ENCODE measurements at regions not wholly inside any gene's neighbourhood (a gene's known extent, or its start where the extent isn't known, plus 50 kb on each side); places are given as distances from the start of the nearest gene placed in this dataset.
A peak's percentile ranks its signal among the peaks of the same experiment; 100 is the strongest.

DNA sequence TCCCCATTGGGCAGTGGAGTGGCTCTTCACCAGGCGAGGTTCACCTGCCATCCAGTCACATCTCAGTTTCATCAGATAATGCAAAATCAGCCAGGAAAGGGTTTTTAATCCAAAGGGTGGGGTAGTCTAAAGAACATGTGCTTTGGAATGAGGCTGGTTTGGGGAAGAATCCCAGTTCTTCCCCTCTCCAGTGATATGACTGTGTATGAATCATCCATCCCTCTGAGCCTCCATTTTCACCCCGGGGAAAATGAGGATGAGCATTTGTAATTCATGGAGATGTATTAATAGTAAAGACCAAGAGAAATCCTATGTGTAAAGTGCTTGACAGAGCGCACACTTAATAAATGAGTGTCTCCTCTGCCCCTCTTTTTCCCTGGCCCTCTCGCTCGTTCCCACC lies 215.1 kb upstream of the FGGY start:
- no peak overlapping the region for H3K4me3 ChIP-seq (replicated peaks in 1 of 2; ENCODE audit: low read depth in 2 of 2, low read length in 2 of 2)
- TF ChIP-seq, protein P1, sequence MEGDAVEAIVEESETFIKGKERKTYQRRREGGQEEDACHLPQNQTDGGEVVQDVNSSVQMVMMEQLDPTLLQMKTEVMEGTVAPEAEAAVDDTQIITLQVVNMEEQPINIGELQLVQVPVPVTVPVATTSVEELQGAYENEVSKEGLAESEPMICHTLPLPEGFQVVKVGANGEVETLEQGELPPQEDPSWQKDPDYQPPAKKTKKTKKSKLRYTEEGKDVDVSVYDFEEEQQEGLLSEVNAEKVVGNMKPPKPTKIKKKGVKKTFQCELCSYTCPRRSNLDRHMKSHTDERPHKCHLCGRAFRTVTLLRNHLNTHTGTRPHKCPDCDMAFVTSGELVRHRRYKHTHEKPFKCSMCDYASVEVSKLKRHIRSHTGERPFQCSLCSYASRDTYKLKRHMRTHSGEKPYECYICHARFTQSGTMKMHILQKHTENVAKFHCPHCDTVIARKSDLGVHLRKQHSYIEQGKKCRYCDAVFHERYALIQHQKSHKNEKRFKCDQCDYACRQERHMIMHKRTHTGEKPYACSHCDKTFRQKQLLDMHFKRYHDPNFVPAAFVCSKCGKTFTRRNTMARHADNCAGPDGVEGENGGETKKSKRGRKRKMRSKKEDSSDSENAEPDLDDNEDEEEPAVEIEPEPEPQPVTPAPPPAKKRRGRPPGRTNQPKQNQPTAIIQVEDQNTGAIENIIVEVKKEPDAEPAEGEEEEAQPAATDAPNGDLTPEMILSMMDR (IDR thresholded peaks at IDR 0.05; ENCODE audit: low read depth, low read length): no peak
- no peak for DNase-seq (ENCODE audit: low read depth in 2 of 2)

DNA sequence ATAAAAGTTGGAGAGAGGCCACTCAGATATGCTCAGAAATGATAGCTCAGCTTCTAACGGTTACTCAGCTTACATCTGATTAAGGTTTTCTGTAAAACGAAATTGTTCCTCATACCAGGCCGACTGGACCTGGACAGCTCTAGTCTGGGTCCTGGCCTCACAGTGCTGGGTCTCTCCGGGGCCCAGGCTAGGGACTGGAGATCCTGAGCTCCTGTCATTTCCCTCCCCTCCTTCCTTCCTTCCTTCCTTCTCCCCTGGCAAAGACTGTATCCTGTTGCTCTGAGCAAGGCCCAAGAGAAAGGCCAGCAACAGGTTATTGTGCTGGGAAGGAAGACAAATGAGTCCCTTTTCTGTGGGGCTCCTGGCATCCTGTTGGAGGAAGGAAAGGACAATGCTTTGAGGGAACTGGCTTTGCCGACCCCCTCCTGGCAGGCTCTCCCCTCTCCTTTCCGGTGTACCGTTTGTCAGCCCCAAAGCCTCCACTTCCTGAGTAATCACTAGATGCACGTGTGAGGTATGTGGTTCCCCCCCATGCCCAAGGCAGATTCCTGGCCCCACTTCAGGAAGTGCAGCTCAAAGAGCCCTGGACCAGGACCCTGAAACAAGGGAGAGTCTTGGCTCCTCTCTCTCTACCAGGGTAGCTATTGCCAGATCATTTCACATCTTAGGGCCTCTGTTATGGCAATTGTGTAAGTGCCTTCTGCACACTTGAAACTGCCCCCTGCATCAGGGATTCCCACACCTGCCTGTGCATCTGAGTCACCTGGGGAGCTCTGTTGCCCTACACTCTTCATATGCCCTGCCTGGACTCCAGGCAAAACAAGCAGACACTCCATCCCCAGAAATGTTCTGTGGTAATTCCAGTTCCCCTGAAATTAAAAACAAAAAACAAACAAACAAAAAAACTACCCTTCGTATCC lies 212.7 kb upstream of the FGGY start:
- H3K4me3 ChIP-seq (replicated peaks in 1 of 2; ENCODE audit: low read depth in 2 of 2, low read length in 2 of 2): no peak overlapping the region
- peak; percentile 38 to 60 for DNase-seq (ENCODE audit: low read depth in 2 of 2)
- TF ChIP-seq, protein P1 (IDR thresholded peaks at IDR 0.05; ENCODE audit: low read depth, low read length): no peak

DNA sequence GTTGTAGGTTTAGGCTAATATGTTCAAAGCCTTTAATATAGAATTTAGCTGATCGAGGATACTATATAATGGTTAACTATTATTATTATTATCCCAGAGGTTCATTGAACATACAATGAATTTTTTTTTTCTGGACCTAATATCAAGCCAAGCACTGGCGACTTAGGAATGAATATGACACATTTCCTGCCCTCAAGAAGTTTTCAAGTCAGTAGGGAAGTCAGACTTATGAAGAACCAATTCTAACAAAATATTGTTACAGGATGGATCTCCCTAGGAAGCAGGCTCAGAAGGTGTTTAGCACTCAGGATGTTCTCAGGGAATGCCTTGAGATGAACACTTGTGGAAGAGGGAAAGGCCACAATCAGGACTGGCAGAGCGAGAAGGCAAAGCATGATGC lies 211.8 kb upstream of the FGGY start:
- DNase-seq (ENCODE audit: low read depth in 2 of 2): no peak
- TF ChIP-seq, protein P1 (IDR thresholded peaks at IDR 0.05; ENCODE audit: low read depth, low read length): no peak
- no peak overlapping the region for H3K4me3 ChIP-seq (replicated peaks in 1 of 2; ENCODE audit: low read depth in 2 of 2, low read length in 2 of 2)

GRCh38 chr1:59089036-59089798 lies 207.7 kb upstream of the FGGY start:
- no peak overlapping the region for H3K4me3 ChIP-seq (replicated peaks in 1 of 2; ENCODE audit: low read depth in 2 of 2, low read length in 2 of 2)
- peak; percentile 33 to 38 for DNase-seq (ENCODE audit: low read depth in 2 of 2)
- TF ChIP-seq, protein P1 (IDR thresholded peaks at IDR 0.05; ENCODE audit: low read depth, low read length): no peak

DNA sequence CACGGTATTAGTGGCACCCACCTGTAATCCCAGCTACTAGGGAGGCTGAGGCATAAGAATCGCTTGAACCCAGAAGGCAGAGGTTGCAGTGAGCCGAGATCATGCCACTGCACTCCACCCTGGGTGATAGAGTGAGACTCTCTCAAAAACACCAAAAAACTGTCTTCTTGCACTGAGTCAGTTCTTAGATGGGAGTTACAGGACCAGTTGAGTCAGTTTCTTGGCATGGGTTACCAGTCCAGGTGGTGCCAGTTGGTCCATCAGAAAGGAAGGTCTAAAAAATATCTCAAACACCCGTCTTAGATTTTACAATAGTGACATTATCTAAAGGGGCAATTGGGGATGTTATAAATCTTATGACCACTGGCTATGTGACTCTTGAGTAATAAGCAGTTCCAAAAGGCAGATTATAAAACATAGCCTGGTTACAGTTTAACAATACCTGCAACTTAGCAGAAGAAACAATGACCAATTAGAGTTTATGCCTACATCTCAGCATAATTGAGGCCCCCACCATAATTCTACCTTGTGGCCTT lies 206.9 kb upstream of the FGGY start:
- TF ChIP-seq, protein P1 (IDR thresholded peaks at IDR 0.05; ENCODE audit: low read depth, low read length): no peak
- no peak overlapping the region for H3K4me3 ChIP-seq (replicated peaks in 1 of 2; ENCODE audit: low read depth in 2 of 2, low read length in 2 of 2)
- DNase-seq (ENCODE audit: low read depth in 2 of 2): no peak

DNA sequence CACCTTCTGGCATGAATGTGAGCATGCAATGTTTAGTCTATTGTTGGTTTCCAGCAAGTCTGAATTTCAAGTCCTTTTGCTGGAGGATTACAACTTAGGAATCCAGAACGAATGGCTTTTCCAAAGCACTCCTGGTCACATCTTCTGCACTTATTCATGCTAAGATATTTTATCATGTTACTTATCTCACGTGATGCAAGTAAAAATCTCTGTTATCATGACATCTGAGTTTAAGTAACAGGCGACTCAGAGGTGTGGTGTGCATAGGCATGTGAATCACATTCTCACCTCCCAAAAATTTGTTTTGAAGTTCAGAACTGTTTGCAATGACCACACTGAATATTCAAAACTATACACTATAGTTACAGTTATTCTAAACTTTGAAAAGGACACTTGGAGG lies 204.8 kb upstream of the FGGY start:
- H3K4me3 ChIP-seq (replicated peaks in 1 of 2; ENCODE audit: low read depth in 2 of 2, low read length in 2 of 2): no peak overlapping the region
- no peak for DNase-seq (ENCODE audit: low read depth in 2 of 2)
- TF ChIP-seq, protein P1 (IDR thresholded peaks at IDR 0.05; ENCODE audit: low read depth, low read length): no peak

All from cardiac fibroblast (primary cell).